ENCODE measurements at regions not wholly inside any gene's neighbourhood (a gene's known extent, or its start where the extent isn't known, plus 50 kb on each side); places are given as distances from the start of the nearest gene placed in this dataset.

DNA sequence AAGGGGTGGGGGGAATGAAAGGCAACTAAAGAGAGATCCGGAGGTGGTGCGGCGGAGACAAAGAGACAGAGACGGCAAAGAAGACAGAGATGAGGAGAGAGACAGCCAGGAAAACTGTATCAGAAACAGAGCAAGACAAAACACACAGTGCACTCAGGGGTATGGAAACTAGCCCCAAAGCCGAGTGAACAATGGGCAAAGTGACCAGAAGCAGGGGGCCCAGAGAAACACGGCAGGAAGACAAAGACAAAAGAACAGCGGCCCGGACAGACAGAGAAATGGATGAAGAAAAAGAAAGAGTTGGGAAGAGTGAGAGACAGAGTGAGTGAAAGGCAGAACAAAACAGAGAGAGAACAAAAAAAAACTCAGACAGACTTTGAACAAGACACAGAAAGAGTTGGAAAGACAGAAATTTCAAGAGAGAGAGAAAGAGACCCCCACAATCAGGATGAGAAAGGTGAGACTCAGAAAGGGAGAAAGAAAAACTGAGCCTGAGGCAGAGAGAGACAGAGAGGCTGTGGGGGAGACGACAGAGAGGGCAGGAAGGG is 60.6 kb upstream of the PAX2 start:
- TF ChIP-seq POLR2A (IDR thresholded peaks at IDR 0.05; ENCODE audit: low read depth, low read length): no peak
- TF ChIP-seq, protein P1, sequence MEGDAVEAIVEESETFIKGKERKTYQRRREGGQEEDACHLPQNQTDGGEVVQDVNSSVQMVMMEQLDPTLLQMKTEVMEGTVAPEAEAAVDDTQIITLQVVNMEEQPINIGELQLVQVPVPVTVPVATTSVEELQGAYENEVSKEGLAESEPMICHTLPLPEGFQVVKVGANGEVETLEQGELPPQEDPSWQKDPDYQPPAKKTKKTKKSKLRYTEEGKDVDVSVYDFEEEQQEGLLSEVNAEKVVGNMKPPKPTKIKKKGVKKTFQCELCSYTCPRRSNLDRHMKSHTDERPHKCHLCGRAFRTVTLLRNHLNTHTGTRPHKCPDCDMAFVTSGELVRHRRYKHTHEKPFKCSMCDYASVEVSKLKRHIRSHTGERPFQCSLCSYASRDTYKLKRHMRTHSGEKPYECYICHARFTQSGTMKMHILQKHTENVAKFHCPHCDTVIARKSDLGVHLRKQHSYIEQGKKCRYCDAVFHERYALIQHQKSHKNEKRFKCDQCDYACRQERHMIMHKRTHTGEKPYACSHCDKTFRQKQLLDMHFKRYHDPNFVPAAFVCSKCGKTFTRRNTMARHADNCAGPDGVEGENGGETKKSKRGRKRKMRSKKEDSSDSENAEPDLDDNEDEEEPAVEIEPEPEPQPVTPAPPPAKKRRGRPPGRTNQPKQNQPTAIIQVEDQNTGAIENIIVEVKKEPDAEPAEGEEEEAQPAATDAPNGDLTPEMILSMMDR (conservative IDR thresholded peaks at IDR 0.05; ENCODE audit: low read depth, low read length): no peak
- TF ChIP-seq, protein P2, sequence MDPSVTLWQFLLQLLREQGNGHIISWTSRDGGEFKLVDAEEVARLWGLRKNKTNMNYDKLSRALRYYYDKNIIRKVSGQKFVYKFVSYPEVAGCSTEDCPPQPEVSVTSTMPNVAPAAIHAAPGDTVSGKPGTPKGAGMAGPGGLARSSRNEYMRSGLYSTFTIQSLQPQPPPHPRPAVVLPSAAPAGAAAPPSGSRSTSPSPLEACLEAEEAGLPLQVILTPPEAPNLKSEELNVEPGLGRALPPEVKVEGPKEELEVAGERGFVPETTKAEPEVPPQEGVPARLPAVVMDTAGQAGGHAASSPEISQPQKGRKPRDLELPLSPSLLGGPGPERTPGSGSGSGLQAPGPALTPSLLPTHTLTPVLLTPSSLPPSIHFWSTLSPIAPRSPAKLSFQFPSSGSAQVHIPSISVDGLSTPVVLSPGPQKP (IDR thresholded peaks at IDR 0.05; ENCODE audit: borderline replicate concordance, low read depth, low read length): no peak
